Liver (tissue), 8 donors: ENCODE measurements at regions not wholly inside any gene's neighbourhood (a gene's known extent, or its start where the extent isn't known, plus 50 kb on each side); places are given as distances from the start of the nearest gene placed in this dataset.

Source experiments
- DNase-seq: peaks from one replicate; pipeline ENCODE4 v3.0.0-alpha.2; 2017; ENCODE audit warnings: low spot score
- H3K27ac ChIP-seq, 2 donors: one replicate each; pipeline ENCODE4 v1.7.0; 2013; ENCODE audit warnings: inconsistent platforms in 2 of 2, low read length in 2 of 2, control low read depth in 1 of 2, low read depth in 1 of 2, mild to moderate bottlenecking in 1 of 2
- H3K27me3 ChIP-seq, 4 donors: one replicate each; pipeline versions ENCODE4 v1.6.1 to v1.7.0; 2013; ENCODE audit warnings: low read length in 3 of 4, inconsistent platforms in 1 of 4, mild to moderate bottlenecking in 1 of 4, moderate library complexity in 1 of 4; ENCODE audit not compliant: control insufficient read depth in 4 of 4, insufficient read depth in 4 of 4
- H3K36me3 ChIP-seq, 4 donors: one replicate each; pipeline versions ENCODE4 v1.6.1 to v1.7.0; 2013; ENCODE audit warnings: low read length in 3 of 4, mild to moderate bottlenecking in 3 of 4, low read depth in 1 of 4, moderate library complexity in 1 of 4; ENCODE audit not compliant: control insufficient read depth in 4 of 4, insufficient read depth in 3 of 4
- H3K4me1 ChIP-seq, 4 donors: one replicate each; pipeline versions ENCODE4 v1.6.1 to v1.7.0; 2013; ENCODE audit warnings: low read length in 3 of 4, mild to moderate bottlenecking in 3 of 4, moderate library complexity in 1 of 4; ENCODE audit not compliant: control insufficient read depth in 4 of 4, insufficient read depth in 4 of 4
- H3K4me3 ChIP-seq, 3 donors: one replicate each; pipeline versions ENCODE4 v1.6.1 to v1.7.0; 2013; ENCODE audit warnings: low read length in 3 of 3, control low read depth in 1 of 3, low read depth in 1 of 3, mild to moderate bottlenecking in 1 of 3
- H3K9ac ChIP-seq, 2 donors: one replicate each; pipeline ENCODE4 v1.7.0; 2013; ENCODE audit warnings: low read length in 2 of 2, mild to moderate bottlenecking in 2 of 2, moderate library complexity in 2 of 2, control low read depth in 1 of 2, low read depth in 1 of 2
- H3K9me3 ChIP-seq, 4 donors: one replicate each; pipeline versions ENCODE4 v1.6.1 to v1.7.0; 2013; ENCODE audit warnings: low read length in 3 of 4; ENCODE audit not compliant: control insufficient read depth in 4 of 4
- FOXA1 ChIP-seq: IDR thresholded peaks from 2 replicates; pipeline ENCODE4 v1.6.1; 2016; ENCODE audit warnings: antibody characterized with exemption
- NR2F2 ChIP-seq: IDR thresholded peaks from 2 replicates; pipeline ENCODE4 v1.6.1; 2016; ENCODE audit warnings: antibody characterized with exemption
- RXRA ChIP-seq, 2 donors: IDR thresholded peaks; 2 replicates each; pipeline ENCODE4 v1.6.1; 2017 to 2018; ENCODE audit warnings: antibody characterized with exemption in 2 of 2, mild to moderate bottlenecking in 1 of 2
- SP1 ChIP-seq: IDR thresholded peaks from 2 replicates; pipeline ENCODE4 v1.6.1; 2018; ENCODE audit warnings: antibody characterized with exemption, mild to moderate bottlenecking
- TAF1 ChIP-seq: conservative IDR thresholded peaks from 2 replicates; pipeline ENCODE4 v1.6.1; 2016; ENCODE audit warnings: antibody characterized with exemption, mild to moderate bottlenecking
- YY1 ChIP-seq: IDR thresholded peaks from 2 replicates; pipeline ENCODE4 v1.6.1; 2016; ENCODE audit warnings: antibody characterized with exemption, mild to moderate bottlenecking
- WGBS: extraction: QIAGEN DNeasy Blood & Tissue Kit; methylation state at CpG from one replicate; pipeline ENCODE4 v1.1.7; 2013; 5-methylcytosine and 5-hydroxymethylcytosine counted together
- TF ChIP-seq, protein P1 (sequence below): fragments of 150-350 bp; IDR thresholded peaks from 2 replicates; pipeline ENCODE4 v1.5.1; 2017; ENCODE audit warnings: improper control_type of control experiment, low read depth, low read length; ENCODE audit not compliant: missing input control
- TF ChIP-seq, protein P2 (sequence below): IDR thresholded peaks from 2 replicates; pipeline ENCODE4 v1.6.1; 2016; ENCODE audit warnings: antibody characterized with exemption, mild to moderate bottlenecking
- TF ChIP-seq, protein P3 (sequence below): IDR thresholded peaks from 2 replicates; pipeline ENCODE4 v1.6.1; 2016; ENCODE audit warnings: antibody characterized with exemption
- TF ChIP-seq, protein P4 (sequence below): IDR thresholded peaks from 2 replicates; pipeline ENCODE4 v1.6.1; 2016; ENCODE audit warnings: antibody characterized with exemption
- donor health status: healthy.
- donor health status: healthy.
- donor health status: healthy.
- donor health status: healthy.
- donor health status: healthy.

DNA sequence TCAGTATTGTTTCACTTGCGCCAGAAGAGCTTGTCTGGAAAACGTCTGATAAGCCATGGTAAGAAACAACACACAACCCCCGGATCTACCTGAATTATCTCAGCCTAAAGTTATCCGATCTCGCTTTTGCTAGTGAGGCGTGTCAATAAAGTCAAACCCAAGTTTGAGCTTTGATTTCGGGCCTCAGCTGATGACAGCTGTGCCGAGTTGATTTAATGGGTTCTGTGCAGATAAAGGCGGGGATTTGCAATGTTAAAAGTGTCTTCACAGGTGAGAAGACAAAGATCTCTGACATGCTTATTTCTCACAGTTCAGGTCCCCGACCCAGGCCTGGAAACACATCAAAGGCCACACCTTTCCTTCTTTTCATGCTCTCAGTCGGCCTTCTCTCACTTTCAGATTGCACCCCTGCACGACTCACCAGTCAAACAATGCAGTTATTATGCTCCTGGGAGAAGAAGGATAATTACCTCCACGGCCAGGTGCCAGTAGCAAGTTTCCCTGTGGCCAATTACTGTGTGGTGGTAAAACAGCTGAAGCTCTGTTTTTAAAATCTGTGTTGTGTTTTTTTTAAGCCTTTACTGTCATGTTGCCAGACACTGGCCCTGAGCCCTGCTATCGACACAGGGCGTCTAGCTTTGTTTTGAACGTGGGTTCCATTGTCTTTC is 245.3 kb upstream of the RUNX1 start:
- H3K9me3 ChIP-seq, result no peaks in the 10 kb centered on the region
- H3K27ac ChIP-seq, result no peak overlapping the region
- no peak overlapping the region for H3K9ac ChIP-seq
- no peak for DNase-seq
- no peaks in the 10 kb centered on the region for H3K4me1 ChIP-seq
- H3K36me3 ChIP-seq, result no peaks in the 10 kb centered on the region
- TF ChIP-seq RXRA (IDR thresholded peaks at IDR 0.05) (no peak), YY1 (no peak), TAF1 (no peak), FOXA1 (no peak), NR2F2 (no peak)
- TF ChIP-seq, protein P1, sequence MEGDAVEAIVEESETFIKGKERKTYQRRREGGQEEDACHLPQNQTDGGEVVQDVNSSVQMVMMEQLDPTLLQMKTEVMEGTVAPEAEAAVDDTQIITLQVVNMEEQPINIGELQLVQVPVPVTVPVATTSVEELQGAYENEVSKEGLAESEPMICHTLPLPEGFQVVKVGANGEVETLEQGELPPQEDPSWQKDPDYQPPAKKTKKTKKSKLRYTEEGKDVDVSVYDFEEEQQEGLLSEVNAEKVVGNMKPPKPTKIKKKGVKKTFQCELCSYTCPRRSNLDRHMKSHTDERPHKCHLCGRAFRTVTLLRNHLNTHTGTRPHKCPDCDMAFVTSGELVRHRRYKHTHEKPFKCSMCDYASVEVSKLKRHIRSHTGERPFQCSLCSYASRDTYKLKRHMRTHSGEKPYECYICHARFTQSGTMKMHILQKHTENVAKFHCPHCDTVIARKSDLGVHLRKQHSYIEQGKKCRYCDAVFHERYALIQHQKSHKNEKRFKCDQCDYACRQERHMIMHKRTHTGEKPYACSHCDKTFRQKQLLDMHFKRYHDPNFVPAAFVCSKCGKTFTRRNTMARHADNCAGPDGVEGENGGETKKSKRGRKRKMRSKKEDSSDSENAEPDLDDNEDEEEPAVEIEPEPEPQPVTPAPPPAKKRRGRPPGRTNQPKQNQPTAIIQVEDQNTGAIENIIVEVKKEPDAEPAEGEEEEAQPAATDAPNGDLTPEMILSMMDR, result no peak
- TF ChIP-seq, protein P2, sequence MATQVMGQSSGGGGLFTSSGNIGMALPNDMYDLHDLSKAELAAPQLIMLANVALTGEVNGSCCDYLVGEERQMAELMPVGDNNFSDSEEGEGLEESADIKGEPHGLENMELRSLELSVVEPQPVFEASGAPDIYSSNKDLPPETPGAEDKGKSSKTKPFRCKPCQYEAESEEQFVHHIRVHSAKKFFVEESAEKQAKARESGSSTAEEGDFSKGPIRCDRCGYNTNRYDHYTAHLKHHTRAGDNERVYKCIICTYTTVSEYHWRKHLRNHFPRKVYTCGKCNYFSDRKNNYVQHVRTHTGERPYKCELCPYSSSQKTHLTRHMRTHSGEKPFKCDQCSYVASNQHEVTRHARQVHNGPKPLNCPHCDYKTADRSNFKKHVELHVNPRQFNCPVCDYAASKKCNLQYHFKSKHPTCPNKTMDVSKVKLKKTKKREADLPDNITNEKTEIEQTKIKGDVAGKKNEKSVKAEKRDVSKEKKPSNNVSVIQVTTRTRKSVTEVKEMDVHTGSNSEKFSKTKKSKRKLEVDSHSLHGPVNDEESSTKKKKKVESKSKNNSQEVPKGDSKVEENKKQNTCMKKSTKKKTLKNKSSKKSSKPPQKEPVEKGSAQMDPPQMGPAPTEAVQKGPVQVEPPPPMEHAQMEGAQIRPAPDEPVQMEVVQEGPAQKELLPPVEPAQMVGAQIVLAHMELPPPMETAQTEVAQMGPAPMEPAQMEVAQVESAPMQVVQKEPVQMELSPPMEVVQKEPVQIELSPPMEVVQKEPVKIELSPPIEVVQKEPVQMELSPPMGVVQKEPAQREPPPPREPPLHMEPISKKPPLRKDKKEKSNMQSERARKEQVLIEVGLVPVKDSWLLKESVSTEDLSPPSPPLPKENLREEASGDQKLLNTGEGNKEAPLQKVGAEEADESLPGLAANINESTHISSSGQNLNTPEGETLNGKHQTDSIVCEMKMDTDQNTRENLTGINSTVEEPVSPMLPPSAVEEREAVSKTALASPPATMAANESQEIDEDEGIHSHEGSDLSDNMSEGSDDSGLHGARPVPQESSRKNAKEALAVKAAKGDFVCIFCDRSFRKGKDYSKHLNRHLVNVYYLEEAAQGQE, result no peak
- TF ChIP-seq, protein P3, sequence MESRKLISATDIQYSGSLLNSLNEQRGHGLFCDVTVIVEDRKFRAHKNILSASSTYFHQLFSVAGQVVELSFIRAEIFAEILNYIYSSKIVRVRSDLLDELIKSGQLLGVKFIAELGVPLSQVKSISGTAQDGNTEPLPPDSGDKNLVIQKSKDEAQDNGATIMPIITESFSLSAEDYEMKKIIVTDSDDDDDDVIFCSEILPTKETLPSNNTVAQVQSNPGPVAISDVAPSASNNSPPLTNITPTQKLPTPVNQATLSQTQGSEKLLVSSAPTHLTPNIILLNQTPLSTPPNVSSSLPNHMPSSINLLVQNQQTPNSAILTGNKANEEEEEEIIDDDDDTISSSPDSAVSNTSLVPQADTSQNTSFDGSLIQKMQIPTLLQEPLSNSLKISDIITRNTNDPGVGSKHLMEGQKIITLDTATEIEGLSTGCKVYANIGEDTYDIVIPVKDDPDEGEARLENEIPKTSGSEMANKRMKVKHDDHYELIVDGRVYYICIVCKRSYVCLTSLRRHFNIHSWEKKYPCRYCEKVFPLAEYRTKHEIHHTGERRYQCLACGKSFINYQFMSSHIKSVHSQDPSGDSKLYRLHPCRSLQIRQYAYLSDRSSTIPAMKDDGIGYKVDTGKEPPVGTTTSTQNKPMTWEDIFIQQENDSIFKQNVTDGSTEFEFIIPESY, result no peak
- TF ChIP-seq, protein P4, sequence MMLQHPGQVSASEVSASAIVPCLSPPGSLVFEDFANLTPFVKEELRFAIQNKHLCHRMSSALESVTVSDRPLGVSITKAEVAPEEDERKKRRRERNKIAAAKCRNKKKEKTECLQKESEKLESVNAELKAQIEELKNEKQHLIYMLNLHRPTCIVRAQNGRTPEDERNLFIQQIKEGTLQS, result no peak
- WGBS, result 53% methylated on average over 16 of the region's 16 CpGs
- no peak overlapping the region for H3K4me3 ChIP-seq
- no peaks in the 10 kb centered on the region for H3K27me3 ChIP-seq

DNA sequence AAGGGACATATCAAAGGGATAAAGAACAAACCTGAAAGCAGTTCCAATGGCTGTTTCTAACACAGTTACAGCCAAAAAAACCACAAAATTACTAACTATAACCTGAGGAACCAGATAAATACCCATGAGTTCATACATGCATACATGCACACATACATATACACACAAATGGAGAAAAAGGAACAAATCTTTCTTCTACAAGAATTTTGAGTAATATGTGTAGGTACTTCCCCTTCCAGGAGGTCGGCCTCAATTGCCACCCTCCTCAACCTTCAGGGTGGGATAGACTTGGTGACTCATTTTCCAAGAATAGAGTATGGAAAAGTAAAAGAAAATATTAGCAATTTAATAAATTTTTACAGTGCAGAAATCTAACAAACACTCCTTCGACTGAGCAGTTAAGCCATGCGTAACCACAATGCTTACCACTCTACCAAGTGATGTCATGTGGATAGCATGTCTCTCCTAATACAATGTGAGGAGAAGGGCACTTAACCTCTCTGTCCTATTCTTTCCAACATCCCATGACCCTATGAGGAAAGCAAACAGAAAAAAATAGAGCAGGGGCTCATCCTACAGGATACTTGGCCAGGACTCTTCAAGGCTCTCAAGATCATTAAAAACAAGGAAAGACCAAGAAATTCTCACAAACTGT is 243.0 kb upstream of the RUNX1 start:
- no peak overlapping the region for H3K9ac ChIP-seq
- no peak for DNase-seq
- 91% methylated on average over 3 of the region's 3 CpGs for WGBS
- H3K4me3 ChIP-seq, result no peak overlapping the region
- no peaks in the 10 kb centered on the region for H3K36me3 ChIP-seq
- peaks cover 0 to 5% (median 4%) of the 10 kb centered on the region in 4 donors for H3K9me3 ChIP-seq
- H3K27me3 ChIP-seq, result no peaks in the 10 kb centered on the region
- H3K4me1 ChIP-seq, result no peaks in the 10 kb centered on the region
- TF ChIP-seq SP1, result no peak
- TF ChIP-seq, protein P4, result no peak
- no peak overlapping the region for H3K27ac ChIP-seq
